RWPE2 (cell line): ENCODE measurements at regions not wholly inside any gene's neighbourhood (a gene's known extent, or its start where the extent isn't known, plus 50 kb on each side); places are given as distances from the start of the nearest gene placed in this dataset.
"Not testable (repeated sequence)": the region's sequence is repeated elsewhere in the genome, so short reads cannot be mapped to it uniquely, and the experiment has no call there.

Experiments
- ATAC-seq: fragments of 200-7000 bp; cut with Tn5 transposase; 3 replicates; pipeline ENCODE4 v1.9.1; 2021; ENCODE audit warnings: low read depth
- DNase-seq: peaks from one replicate; pipeline ENCODE4 v3.0.0-alpha.2; 2020; ENCODE audit warnings: low spot score
- H3K27ac ChIP-seq: fragments of 450-650 bp; 2 replicates; pipeline ENCODE4 v1.5.1; 2017; ENCODE audit warnings: mild to moderate bottlenecking; ENCODE audit not compliant: poor library complexity, severe bottlenecking
- H3K27me3 ChIP-seq: fragments of 250-450 bp; sonication (Bioruptor Pico); 2 replicates; pipeline ENCODE4 v1.5.1; 2021; ENCODE audit warnings: mild to moderate bottlenecking, moderate library complexity; ENCODE audit not compliant: insufficient read depth, poor library complexity, severe bottlenecking
- H3K36me3 ChIP-seq: fragments of 250-450 bp; sonication (Bioruptor Pico); 2 replicates; pipeline ENCODE4 v1.5.1; 2020; ENCODE audit warnings: low read depth, mild to moderate bottlenecking, moderate library complexity
- H3K4me1 ChIP-seq: fragments of 250-450 bp; sonication (Bioruptor Pico); 2 replicates; pipeline ENCODE4 v1.5.1; 2021; ENCODE audit warnings: mild to moderate bottlenecking, moderate library complexity; ENCODE audit not compliant: insufficient read depth, poor library complexity, severe bottlenecking
- H3K4me3 ChIP-seq: fragments of 250-450 bp; sonication (Bioruptor Pico); 2 replicates; pipeline ENCODE4 v1.5.1; 2021; ENCODE audit warnings: mild to moderate bottlenecking, moderate library complexity; ENCODE audit not compliant: severe bottlenecking
- H3K9me3 ChIP-seq: fragments of 250-450 bp; sonication (Bioruptor Pico); 2 replicates; pipeline ENCODE4 v1.5.1; 2021; ENCODE audit warnings: mild to moderate bottlenecking, moderate library complexity; ENCODE audit not compliant: severe bottlenecking
- TF ChIP-seq, protein P1 (sequence below): fragments of 450-650 bp; IDR thresholded peaks from one replicate; pipeline ENCODE4 v1.5.1; 2017; ENCODE audit warnings: mild to moderate bottlenecking, moderate library complexity; ENCODE audit not compliant: poor library complexity, severe bottlenecking

DNA sequence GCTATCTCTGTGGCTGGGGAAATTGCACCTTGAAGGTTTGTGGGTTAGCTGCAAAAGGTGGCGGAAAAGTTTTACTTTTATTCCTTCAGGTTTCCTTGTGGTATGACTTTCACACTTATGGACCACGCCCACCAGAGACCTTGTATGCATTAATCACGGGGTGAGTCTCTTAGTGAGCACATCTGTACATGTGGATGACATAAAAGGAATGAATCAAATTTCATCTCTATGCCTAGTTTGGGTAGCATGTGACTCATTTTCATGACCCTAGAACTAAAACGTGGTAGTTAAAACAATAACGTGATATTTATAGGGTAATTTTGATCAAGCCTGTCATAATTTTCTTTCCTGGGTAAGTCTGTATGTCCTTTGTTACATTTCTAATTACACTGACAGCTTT, 141.7 kb downstream of the PDCD6IP start:
- DNase-seq (no peak), ATAC-seq (peak; percentile 89)
- no peak overlapping the region for H3K27ac ChIP-seq
- H3K9me3 ChIP-seq = no peaks in the 10 kb centered on the region
- TF ChIP-seq, protein P1, sequence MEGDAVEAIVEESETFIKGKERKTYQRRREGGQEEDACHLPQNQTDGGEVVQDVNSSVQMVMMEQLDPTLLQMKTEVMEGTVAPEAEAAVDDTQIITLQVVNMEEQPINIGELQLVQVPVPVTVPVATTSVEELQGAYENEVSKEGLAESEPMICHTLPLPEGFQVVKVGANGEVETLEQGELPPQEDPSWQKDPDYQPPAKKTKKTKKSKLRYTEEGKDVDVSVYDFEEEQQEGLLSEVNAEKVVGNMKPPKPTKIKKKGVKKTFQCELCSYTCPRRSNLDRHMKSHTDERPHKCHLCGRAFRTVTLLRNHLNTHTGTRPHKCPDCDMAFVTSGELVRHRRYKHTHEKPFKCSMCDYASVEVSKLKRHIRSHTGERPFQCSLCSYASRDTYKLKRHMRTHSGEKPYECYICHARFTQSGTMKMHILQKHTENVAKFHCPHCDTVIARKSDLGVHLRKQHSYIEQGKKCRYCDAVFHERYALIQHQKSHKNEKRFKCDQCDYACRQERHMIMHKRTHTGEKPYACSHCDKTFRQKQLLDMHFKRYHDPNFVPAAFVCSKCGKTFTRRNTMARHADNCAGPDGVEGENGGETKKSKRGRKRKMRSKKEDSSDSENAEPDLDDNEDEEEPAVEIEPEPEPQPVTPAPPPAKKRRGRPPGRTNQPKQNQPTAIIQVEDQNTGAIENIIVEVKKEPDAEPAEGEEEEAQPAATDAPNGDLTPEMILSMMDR = no peak
- no peaks in the 10 kb centered on the region for H3K36me3 ChIP-seq
- H3K27me3 ChIP-seq = no peaks in the 10 kb centered on the region
- H3K4me1 ChIP-seq = peaks cover 9% of the 10 kb centered on the region
- H3K4me3 ChIP-seq = no peak overlapping the region

DNA sequence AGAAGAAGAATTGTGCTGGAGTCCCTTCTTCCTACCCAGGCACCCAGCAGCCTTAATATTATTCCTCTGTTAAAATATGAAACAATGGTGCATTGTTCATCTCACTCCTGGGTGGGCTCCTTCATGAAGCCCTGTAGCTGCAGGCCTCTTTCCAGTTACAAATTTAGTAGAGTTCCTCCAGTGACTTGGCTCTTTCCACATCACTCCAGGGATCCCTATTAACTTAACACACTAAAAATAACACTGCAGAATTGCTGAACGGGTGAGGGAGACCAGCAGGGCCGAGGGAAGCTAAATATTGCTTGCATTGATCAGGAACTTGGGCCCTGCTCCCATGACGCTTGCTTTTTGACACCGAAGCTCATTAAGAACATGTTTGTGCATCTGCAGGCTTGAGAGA, 142.3 kb downstream of the PDCD6IP start:
- TF ChIP-seq, protein P1 = no peak
- H3K27ac ChIP-seq = no peak overlapping the region
- no peaks in the 10 kb centered on the region for H3K9me3 ChIP-seq
- DNase-seq = no peak
- no peaks in the 10 kb centered on the region for H3K36me3 ChIP-seq
- H3K27me3 ChIP-seq = no peaks in the 10 kb centered on the region
- no peak overlapping the region for H3K4me3 ChIP-seq
- no peak for ATAC-seq
- peaks cover 9% of the 10 kb centered on the region for H3K4me1 ChIP-seq

DNA sequence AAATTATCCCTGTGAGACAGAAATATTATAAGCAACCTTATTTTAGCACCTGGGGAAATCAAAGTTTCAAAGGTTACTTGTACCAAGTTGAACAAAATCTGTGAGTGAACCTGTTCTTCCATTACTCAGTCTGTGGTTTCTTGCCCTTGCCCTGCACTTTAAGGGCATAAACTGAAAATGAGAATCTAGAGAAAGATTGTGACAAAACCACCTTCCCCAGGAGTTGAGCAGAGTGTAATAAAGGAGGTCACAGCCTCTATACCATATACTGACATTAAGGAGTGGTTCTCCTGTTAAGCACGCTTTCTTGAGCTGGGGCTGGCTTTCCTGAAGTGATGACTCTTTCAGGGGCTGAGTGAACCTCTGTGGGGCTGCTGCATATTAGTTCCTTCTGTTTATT, 143.4 kb downstream of the PDCD6IP start:
- no peak overlapping the region for H3K4me3 ChIP-seq
- TF ChIP-seq, protein P1 = no peak
- no peak for ATAC-seq
- no peaks in the 10 kb centered on the region for H3K9me3 ChIP-seq
- DNase-seq = no peak
- H3K27me3 ChIP-seq = no peaks in the 10 kb centered on the region
- H3K27ac ChIP-seq = no peak overlapping the region
- H3K36me3 ChIP-seq = no peaks in the 10 kb centered on the region
- H3K4me1 ChIP-seq = peaks cover 9% of the 10 kb centered on the region

DNA sequence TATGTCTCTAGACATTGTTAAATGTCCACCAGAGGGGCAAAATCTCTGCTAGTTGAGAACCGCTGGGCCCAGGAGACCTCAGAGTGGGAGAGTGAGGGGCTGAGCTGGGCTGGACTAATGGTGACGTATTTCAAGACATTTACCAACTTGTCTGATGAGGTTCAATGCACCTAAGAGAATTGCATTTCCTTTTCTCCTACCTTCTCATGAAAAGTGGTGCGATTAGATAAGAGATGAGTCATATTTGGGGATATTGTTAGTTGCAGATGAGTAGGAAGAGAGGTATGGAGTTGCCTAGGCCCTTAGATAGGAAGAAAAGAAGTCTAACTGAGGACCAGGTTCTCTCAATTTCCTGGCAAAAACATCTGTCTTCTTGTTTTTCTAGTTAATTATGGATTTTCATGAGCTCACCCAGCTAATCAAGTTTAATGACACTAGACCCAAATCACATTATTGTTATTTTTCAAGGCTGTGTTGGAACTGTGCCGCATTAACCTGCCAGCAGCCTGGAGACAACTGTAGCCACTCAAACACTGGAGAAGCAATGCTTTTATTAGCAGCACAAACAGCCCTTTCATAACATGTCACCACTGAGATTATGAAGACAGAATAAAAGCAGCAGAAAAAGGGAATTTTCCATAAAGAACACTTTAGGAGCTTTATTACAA, 144.2 kb downstream of the PDCD6IP start:
- Histone ChIP-seq H3K36me3 (no peaks in the 10 kb centered on the region), H3K4me1 (peaks cover 9% of the 10 kb centered on the region), H3K4me3 (no peak overlapping the region), H3K27ac (no peak overlapping the region), H3K9me3 (no peaks in the 10 kb centered on the region), H3K27me3 (no peaks in the 10 kb centered on the region)
- peak; percentile 81 for ATAC-seq
- TF ChIP-seq, protein P1 = no peak
- no peak for DNase-seq

DNA sequence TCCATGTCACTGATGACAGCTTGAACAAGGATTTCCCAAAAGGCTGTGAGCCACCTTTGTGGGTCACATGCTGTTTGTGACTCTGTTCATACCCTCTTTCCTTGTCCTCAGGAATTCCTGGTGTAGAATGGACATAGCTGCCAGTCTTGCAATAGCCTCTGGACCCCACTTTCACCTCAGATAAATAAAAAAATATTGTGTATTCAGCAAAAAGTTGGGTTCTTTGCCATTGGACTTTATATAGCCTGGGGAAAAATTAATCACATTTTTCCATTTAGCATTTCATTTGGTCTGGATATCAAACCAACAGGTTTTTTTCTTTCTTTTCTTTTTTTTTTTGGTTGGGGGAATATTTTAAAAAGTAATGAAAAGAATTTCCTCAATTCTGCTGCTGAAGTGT, 144.8 kb downstream of the PDCD6IP start:
- TF ChIP-seq, protein P1 = no peak
- DNase-seq (no peak), ATAC-seq (no peak)
- H3K4me3 ChIP-seq = no peak overlapping the region
- H3K27ac ChIP-seq = no peak overlapping the region
- no peaks in the 10 kb centered on the region for H3K27me3 ChIP-seq
- no peaks in the 10 kb centered on the region for H3K36me3 ChIP-seq
- no peaks in the 10 kb centered on the region for H3K9me3 ChIP-seq
- H3K4me1 ChIP-seq = peaks cover 9% of the 10 kb centered on the region

DNA sequence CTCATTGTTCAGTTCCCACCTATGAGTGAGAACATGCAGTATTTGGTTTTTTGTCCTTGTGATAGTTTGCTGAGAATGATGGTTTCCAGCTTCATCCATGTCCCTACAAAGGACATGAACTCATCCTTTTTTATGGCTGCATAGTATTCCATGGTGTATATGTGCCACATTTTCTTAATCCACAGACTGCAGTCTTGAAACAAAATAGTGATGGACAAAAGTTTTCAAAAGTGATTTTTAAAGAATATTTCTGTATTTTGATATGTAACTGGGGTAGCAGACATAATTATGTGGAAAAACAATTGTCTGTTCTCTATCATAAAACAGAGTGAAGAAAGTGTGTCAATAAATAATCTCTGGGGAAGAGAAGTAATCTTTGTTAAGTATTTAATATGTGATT, 148.2 kb downstream of the PDCD6IP start:
- not testable (repeated sequence) for H3K9me3 ChIP-seq, H3K4me1 ChIP-seq, H3K27me3 ChIP-seq, H3K27ac ChIP-seq, ATAC-seq, H3K4me3 ChIP-seq, H3K36me3 ChIP-seq, DNase-seq
